Testis (tissue), 2 donors: ENCODE measurements at regions not wholly inside any gene's neighbourhood (a gene's known extent, or its start where the extent isn't known, plus 50 kb on each side); places are given as distances from the start of the nearest gene placed in this dataset.
A peak's percentile ranks its signal among the peaks of the same experiment; 100 is the strongest.

Source experiments
- DNase-seq: peaks from one replicate; pipeline ENCODE4 v3.0.0-alpha.2; 2019
- H3K27ac ChIP-seq, 2 donors: fragments of 200-600 bp; sonication (generic); one replicate each; pipeline ENCODE4 v1.5.1; 2019
- H3K27me3 ChIP-seq: fragments of 200-600 bp; sonication (generic); one replicate; pipeline ENCODE4 v1.5.1; 2019
- H3K36me3 ChIP-seq: fragments of 200-600 bp; sonication (generic); one replicate; pipeline ENCODE4 v1.5.1; 2017; ENCODE audit warnings: low read depth; ENCODE audit errors: missing control alignments
- H3K4me1 ChIP-seq: fragments of 200-600 bp; sonication (generic); one replicate; pipeline ENCODE4 v1.5.1; 2019
- H3K4me3 ChIP-seq, 2 donors: fragments of 200-600 bp; sonication (generic); one replicate each; pipeline ENCODE4 v1.5.1; 2017 to 2019
- H3K9me3 ChIP-seq: fragments of 200-600 bp; sonication (generic); one replicate; pipeline ENCODE4 v1.5.1; 2017
- CTCF ChIP-seq, 3 experiments: fragments of 450-650 bp in 2 of 3; fragments of 200-600 bp in 1 of 3; sonication (generic) in 1 of 3; IDR thresholded peaks; one replicate each; pipeline ENCODE4 v1.5.1; 2016 to 2019; ENCODE audit warnings: antibody characterized with exemption in 3 of 3, mild to moderate bottlenecking in 2 of 3, moderate library complexity in 1 of 3
- POLR2A ChIP-seq: fragments of 450-650 bp; IDR thresholded peaks from one replicate; pipeline ENCODE4 v1.6.1; 2017; ENCODE audit warnings: antibody characterized with exemption, mild to moderate bottlenecking, moderate library complexity
- WGBS, 2 donors: methylation state at CpG; one replicate each; pipeline ENCODE4 v1.1.5; 2018; 5-methylcytosine and 5-hydroxymethylcytosine counted together
- intact Hi-C: fragments of 100-400 bp; cut with DNase I; formaldehyde crosslinking; loops from one replicate; pipeline ENCODE4 v1.15.1; 2023; ENCODE audit warnings: low total_unique reads

DNA sequence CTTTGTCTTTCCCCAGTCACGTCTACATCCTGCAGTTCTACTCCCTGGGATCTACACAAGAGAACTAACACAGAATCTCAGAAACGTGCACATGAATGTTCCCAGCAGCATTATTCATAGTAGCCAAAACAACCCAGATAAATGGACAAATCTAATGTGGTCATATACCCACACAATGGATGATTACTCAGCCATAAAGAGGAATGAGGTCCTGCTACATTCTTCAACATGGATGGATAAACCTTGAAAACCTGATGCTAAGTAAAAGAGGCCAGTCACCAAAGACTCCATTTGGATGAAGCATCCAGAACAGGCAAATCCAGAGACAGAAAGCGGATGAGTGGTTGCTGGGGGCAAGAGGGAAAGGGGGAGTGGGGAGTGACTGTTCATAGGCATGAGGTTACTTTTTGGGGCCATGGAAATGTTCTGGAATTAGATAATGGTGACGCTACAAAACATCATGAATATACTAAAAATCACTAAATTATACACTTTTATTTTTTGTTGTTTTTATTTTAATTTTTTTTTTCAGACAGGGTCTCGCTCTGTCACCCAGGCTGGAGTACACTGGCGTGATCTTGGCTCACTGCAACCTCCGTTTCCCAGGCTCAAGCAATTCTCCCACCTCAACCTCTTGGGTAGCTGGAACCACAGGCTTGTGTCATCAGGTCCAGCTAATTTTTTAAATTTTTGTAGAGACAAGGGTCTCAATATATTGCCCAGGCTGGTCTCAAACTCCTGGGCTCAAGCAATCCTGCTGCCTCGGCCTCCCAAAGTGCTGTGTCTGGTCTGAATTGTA, 50.8 kb upstream of the DSN1 start:
- Histone ChIP-seq H3K4me1 (peaks cover 60% of the 10 kb centered on the region), H3K27ac (peak overlapping the region in 1 of 2 donors; percentile 55), H3K9me3 (no peaks in the 10 kb centered on the region), H3K27me3 (no peaks in the 10 kb centered on the region), H3K36me3 (no peaks in the 10 kb centered on the region), H3K4me3 (no peak overlapping the region)
- no peak for TF ChIP-seq POLR2A
- no peak for TF ChIP-seq CTCF (IDR thresholded peaks at IDR 0.05)
- intact Hi-C loops = no loop called here
- WGBS, 2 donors = 75 to 86% methylated on average over 8 of the region's 8 CpGs
- no peak for DNase-seq

- Histone ChIP-seq H3K27me3 (no peaks in the 10 kb centered on the region), H3K9me3 (no peaks in the 10 kb centered on the region), H3K27ac (no peak overlapping the region), H3K36me3 (no peaks in the 10 kb centered on the region), H3K4me3 (no peak overlapping the region), H3K4me1 (peaks cover 52% of the 10 kb centered on the region)
- 60 to 64% methylated on average over 15 to 17 of the region's 17 CpGs for WGBS, 2 donors
- TF ChIP-seq POLR2A (no peak), CTCF (IDR thresholded peaks at IDR 0.05) (no peak)
- intact Hi-C loops = no loop called here
- DNase-seq = no peak
Measured at GRCh38 chr20:36825385-36826104, 50.4 kb upstream of the TLDC2 start.
